Spinal cord (tissue), 9 donors: ENCODE measurements at regions not wholly inside any gene's neighbourhood (a gene's known extent, or its start where the extent isn't known, plus 50 kb on each side); places are given as distances from the start of the nearest gene placed in this dataset.
"Not testable (repeated sequence)": the region's sequence is repeated elsewhere in the genome, so short reads cannot be mapped to it uniquely, and the experiment has no call there.

ENCODE experiments used
- DNase-seq, 6 donors: peaks; one replicate each; pipeline versions ENCODE4 v3.0.0 to v3.0.0-alpha.2; 2013 to 2015; ENCODE audit warnings: low spot score in 6 of 6, low read depth in 4 of 6
- H3K27ac ChIP-seq: one replicate; pipeline ENCODE4 v1.5.1; 2013; ENCODE audit warnings: low read depth, low read length, control low read depth
- H3K27me3 ChIP-seq: one replicate; pipeline ENCODE4 v1.6.1; 2013; ENCODE audit warnings: low read length; ENCODE audit not compliant: control insufficient read depth, insufficient read depth
- H3K36me3 ChIP-seq: one replicate; pipeline ENCODE4 v1.6.1; 2013; ENCODE audit warnings: low read length; ENCODE audit not compliant: control insufficient read depth, insufficient read depth
- H3K4me1 ChIP-seq: one replicate; pipeline ENCODE4 v1.6.1; 2013; ENCODE audit warnings: low read length; ENCODE audit not compliant: control insufficient read depth, insufficient read depth
- H3K4me3 ChIP-seq: one replicate; pipeline ENCODE4 v1.5.1; 2013; ENCODE audit warnings: low read depth, low read length, control low read depth
- H3K9me3 ChIP-seq: one replicate; pipeline ENCODE4 v1.6.1; 2013; ENCODE audit warnings: low read length; ENCODE audit not compliant: control insufficient read depth, insufficient read depth
- WGBS: methylation state at CpG from one replicate; pipeline ENCODE4 v1.1.5; 2013; ENCODE audit warnings: missing lambda C conversion rate; ENCODE audit not compliant: insufficient coverage; 5-methylcytosine and 5-hydroxymethylcytosine counted together
- donor health status: healthy.

GRCh38 chr5:93682471-93683404, 58.7 kb downstream of the POU5F2 start:
- WGBS = 95% methylated on average over 4 of the region's 8 CpGs
- H3K4me3 ChIP-seq, DNase-seq, H3K36me3 ChIP-seq, H3K27me3 ChIP-seq, H3K4me1 ChIP-seq, H3K9me3 ChIP-seq, H3K27ac ChIP-seq: not testable (repeated sequence)

DNA sequence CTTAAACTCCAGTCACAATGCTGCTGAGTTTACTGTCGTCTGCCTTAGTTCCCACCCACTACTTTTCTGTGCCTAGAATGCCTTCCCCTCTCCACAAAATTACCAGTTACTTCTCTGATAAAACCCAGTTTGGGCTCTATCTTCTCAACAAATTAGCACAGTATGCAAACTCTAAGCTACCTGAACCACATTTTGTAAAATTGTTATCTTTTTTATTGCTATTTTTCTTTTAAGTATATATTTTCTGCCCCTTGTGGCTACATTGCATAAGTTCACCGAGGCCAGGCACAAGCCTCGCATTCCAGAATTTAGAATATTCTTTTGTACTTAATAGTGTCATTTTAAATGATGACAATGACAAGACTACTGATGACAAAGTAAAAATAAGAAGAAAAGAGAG, 60.0 kb downstream of the POU5F2 start:
- no peak overlapping the region for H3K4me3 ChIP-seq
- no peaks in the 10 kb centered on the region for H3K27me3 ChIP-seq
- H3K9me3 ChIP-seq = no peaks in the 10 kb centered on the region
- no peak for DNase-seq
- 64% methylated on average over 1 of the region's 3 CpGs for WGBS
- H3K27ac ChIP-seq = no peak overlapping the region
- H3K4me1 ChIP-seq = peaks cover 6% of the 10 kb centered on the region
- H3K36me3 ChIP-seq = no peaks in the 10 kb centered on the region

DNA sequence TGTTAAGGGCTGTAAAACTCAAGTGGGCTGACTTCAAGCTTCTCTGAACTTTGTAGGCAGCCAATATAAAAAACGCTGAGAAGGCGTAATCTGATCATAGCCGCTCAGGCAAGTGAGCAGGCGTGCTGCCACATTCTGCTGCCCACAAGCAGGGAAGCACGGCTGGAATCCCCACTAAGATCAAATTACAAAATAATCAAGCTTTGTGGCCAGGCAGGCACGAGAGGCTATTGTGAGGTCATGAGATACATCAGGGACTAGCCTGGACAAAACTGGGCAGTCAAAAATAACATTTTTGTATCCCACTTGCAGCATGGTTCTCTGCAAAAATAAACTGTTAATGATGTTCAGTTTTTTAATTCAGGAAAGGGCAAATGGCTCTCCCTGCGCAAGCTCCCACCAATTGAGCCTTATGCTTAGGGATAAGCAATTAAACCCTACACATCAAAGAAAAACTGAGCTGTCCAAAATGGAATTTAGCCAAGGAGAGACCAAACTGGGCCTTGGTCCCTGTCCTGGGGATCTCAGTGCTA, 64.0 kb downstream of the POU5F2 start:
- H3K4me1 ChIP-seq = peaks cover 6% of the 10 kb centered on the region
- no peaks in the 10 kb centered on the region for H3K27me3 ChIP-seq
- no peak overlapping the region for H3K4me3 ChIP-seq
- peak overlapping the region; percentile 66 for H3K27ac ChIP-seq
- DNase-seq = peak in 3 of 6 donors; percentile 24 to 77 (median 74)
- 31% methylated on average over 5 of the region's 7 CpGs for WGBS
- H3K36me3 ChIP-seq = no peaks in the 10 kb centered on the region
- H3K9me3 ChIP-seq = no peaks in the 10 kb centered on the region

DNA sequence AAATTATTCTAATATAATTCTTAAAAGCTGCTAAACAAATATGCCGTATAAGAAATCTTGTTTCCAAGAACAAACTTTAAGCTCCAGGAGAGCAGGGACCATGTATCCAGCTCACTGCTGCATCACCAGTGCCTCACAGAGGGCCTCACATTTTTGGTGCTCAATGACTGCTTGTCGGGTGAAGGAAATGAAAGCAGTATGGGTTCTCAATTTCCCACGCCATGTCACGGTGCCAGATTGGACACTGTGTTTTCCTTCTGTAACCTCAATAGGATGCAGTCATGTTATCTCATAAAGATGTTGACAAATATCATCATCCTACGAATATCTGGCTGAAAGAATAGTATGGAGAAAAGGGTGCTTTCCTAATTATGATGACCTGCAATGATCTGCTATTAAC, 64.7 kb downstream of the POU5F2 start:
- peak in 2 of 6 donors; percentile 27 to 36 for DNase-seq

DNA sequence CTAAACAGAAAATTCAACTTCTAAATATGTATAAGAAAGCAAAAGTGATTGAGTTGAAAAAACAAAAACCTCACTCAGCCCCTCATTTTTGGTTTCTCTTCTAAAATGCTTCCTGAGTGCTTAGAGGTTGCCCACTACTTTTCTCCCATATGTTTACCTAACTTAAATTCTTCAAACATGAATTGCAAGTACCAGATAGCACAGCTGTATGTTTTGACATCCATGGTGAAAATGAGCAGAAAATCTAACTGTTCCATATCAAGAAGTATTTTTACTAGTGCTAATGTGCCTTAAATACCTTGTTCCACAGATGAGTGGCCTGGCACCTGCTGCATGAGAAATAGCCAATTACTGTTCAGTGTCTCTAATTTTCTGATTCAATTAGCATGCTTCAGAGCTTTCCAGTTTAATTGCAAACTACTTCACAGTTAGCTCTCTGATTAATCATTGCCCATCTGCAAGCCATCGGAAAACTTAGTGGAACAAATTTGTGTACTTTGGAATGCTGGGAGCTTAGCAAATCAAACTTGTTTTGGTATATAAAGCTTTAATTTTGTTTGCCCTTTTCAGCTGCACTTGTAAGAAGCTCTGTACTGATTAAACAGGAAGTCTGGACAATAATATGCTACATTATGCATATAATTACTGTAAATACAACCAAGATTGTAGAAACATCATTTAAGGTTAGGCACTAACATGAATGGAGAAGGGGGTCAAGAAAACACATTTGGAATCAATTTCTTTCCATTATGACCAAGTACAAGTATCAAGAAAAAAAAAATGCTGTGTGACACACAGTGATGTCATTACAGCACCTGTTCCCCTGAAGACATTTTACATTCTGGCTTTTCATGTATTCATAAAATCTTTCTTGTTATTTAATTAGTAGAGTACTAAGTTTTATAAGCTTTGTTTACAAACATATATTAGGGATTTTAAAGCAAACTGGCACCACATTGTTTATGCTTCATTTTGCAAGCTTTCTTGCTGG, 65.6 kb downstream of the POU5F2 start:
- Histone ChIP-seq H3K9me3 (no peaks in the 10 kb centered on the region), H3K4me3 (no peak overlapping the region), H3K27me3 (no peaks in the 10 kb centered on the region), H3K36me3 (no peaks in the 10 kb centered on the region), H3K4me1 (peaks cover 6% of the 10 kb centered on the region), H3K27ac (no peak overlapping the region)
- peak in 2 of 6 donors; percentile 43 to 85 for DNase-seq
- WGBS = no CpG with 5 or more reads among the region's 1 CpG

More for the DNA sequence above, 64.7 kb downstream of the POU5F2 start:
- no peaks in the 10 kb centered on the region for H3K27me3 ChIP-seq
- H3K4me3 ChIP-seq = no peak overlapping the region
- H3K36me3 ChIP-seq = no peaks in the 10 kb centered on the region
- H3K4me1 ChIP-seq = peaks cover 6% of the 10 kb centered on the region
- H3K9me3 ChIP-seq = no peaks in the 10 kb centered on the region
- WGBS = no CpG with 5 or more reads among the region's 5 CpGs
- H3K27ac ChIP-seq = peak overlapping the region; percentile 66

DNA sequence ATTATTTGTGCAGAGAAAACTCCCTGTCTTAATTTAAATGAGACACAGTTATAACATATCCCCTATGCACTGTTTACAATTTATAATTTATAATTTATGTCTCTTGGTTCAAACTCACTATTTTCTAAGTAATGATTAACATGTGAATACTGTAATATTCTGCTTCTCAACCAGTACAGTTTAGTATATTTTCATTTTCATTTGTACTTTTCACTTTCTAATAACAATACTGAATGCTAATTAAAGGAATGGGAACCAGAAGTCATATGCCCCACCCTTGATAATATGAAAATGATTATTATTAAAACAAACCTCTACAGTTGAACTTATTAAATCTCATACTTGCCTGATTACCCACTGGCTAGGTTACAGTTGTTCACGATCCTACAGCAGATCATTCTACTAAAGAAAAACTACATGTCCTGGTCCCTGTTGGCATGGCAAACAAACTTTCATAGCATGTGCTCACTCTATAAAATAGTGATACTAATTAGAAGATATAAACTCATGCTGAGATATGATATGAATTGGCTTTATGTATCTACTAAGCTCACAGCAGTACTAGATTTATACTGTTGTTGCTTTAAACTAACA, 66.4 kb downstream of the POU5F2 start:
- Histone ChIP-seq H3K27me3 (no peaks in the 10 kb centered on the region), H3K36me3 (no peaks in the 10 kb centered on the region), H3K4me3 (no peak overlapping the region), H3K9me3 (no peaks in the 10 kb centered on the region), H3K4me1 (peaks cover 6% of the 10 kb centered on the region), H3K27ac (no peak overlapping the region)
- DNase-seq = peak in 1 of 6 donors; percentile 79
- 50% methylated on average over 1 of the region's 1 CpG for WGBS

GRCh38 chr5:93674138-93674537, 67.3 kb downstream of the POU5F2 start:
- no peak for DNase-seq
- Histone ChIP-seq H3K4me1 (peaks cover 6% of the 10 kb centered on the region), H3K27me3 (no peaks in the 10 kb centered on the region), H3K9me3 (no peaks in the 10 kb centered on the region), H3K27ac (no peak overlapping the region), H3K36me3 (no peaks in the 10 kb centered on the region), H3K4me3 (no peak overlapping the region)
- 85% methylated on average over 2 of the region's 5 CpGs for WGBS

GRCh38 chr5:93673316-93673954, 68.0 kb downstream of the POU5F2 start:
- DNase-seq = no peak
- Histone ChIP-seq H3K9me3 (no peaks in the 10 kb centered on the region), H3K27ac (no peak overlapping the region), H3K36me3 (no peaks in the 10 kb centered on the region), H3K4me1 (peaks cover 6% of the 10 kb centered on the region), H3K27me3 (no peaks in the 10 kb centered on the region), H3K4me3 (no peak overlapping the region)
- no CpG with 5 or more reads among the region's 4 CpGs for WGBS

- Histone ChIP-seq H3K27me3 (no peaks in the 10 kb centered on the region), H3K4me3 (no peak overlapping the region), H3K27ac (no peak overlapping the region), H3K36me3 (no peaks in the 10 kb centered on the region), H3K4me1 (no peaks in the 10 kb centered on the region), H3K9me3 (no peaks in the 10 kb centered on the region)
- DNase-seq = peak in 1 of 6 donors; percentile 25
- WGBS = 38% methylated on average over 4 of the region's 7 CpGs
Observed at GRCh38 chr5:93665648-93666047, 75.8 kb downstream of the POU5F2 start.
